ENCODE measurements at regions not wholly inside any gene's neighbourhood (a gene's known extent, or its start where the extent isn't known, plus 50 kb on each side); places are given as distances from the start of the nearest gene placed in this dataset.

GRCh38 chr1:29397981-29398380 lies 161.7 kb downstream of the PTPRU start:
- Histone ChIP-seq H3K27me3 (ENCODE audit: insufficient read depth, low read depth) (peaks cover 13% of the 10 kb centered on the region; the same call in 1 of the 2 replicates), H3K9ac (no peak overlapping the region), H3K4me2 (no peak overlapping the region), H3K79me2 (ENCODE audit: insufficient read depth, low read depth) (no peaks in the 10 kb centered on the region), H3K36me3 (ENCODE audit: insufficient read depth) (no peaks in the 10 kb centered on the region), H4K20me1 (ENCODE audit: insufficient read depth) (no peaks in the 10 kb centered on the region), H3K4me1 (ENCODE audit: low read depth, poor library complexity, severe bottlenecking) (no peaks in the 10 kb centered on the region), H3K4me3 (IDR thresholded peaks at IDR 0.05; ENCODE audit: insufficient read depth, low read depth, low read length) (no peak overlapping the region), H2AFZ (ENCODE audit: low read depth) (no peak overlapping the region), H3K27ac (no peak overlapping the region)
- TF ChIP-seq CTCF (conservative IDR thresholded peaks at IDR 0.05; ENCODE audit: low read depth, low read length), result no peak

GRCh38 chr1:29397256-29397590 lies 160.9 kb downstream of the PTPRU start:
- Histone ChIP-seq H3K4me3 (IDR thresholded peaks at IDR 0.05; ENCODE audit: insufficient read depth, low read depth, low read length) (no peak overlapping the region), H3K4me1 (ENCODE audit: low read depth, poor library complexity, severe bottlenecking) (no peaks in the 10 kb centered on the region), H3K27ac (no peak overlapping the region), H4K20me1 (ENCODE audit: insufficient read depth) (no peaks in the 10 kb centered on the region), H3K36me3 (ENCODE audit: insufficient read depth) (no peaks in the 10 kb centered on the region), H2AFZ (ENCODE audit: low read depth) (no peak overlapping the region), H3K9ac (no peak overlapping the region), H3K79me2 (ENCODE audit: insufficient read depth, low read depth) (no peaks in the 10 kb centered on the region), H3K27me3 (ENCODE audit: insufficient read depth, low read depth) (peaks cover 15% of the 10 kb centered on the region; the same call in 1 of the 2 replicates), H3K4me2 (no peak overlapping the region)
- TF ChIP-seq CTCF (conservative IDR thresholded peaks at IDR 0.05; ENCODE audit: low read depth, low read length), result no peak

GRCh38 chr1:29396438-29397255 lies 160.3 kb downstream of the PTPRU start:
- no peaks in the 10 kb centered on the region for H3K4me1 ChIP-seq (ENCODE audit: low read depth, poor library complexity, severe bottlenecking)
- peaks cover 15% of the 10 kb centered on the region; the same call in 1 of the 2 replicates for H3K27me3 ChIP-seq (ENCODE audit: insufficient read depth, low read depth)
- no peak overlapping the region for H3K27ac ChIP-seq
- TF ChIP-seq CTCF (conservative IDR thresholded peaks at IDR 0.05; ENCODE audit: low read depth, low read length), result no peak
- H3K79me2 ChIP-seq (ENCODE audit: insufficient read depth, low read depth), result no peaks in the 10 kb centered on the region
- H2AFZ ChIP-seq (ENCODE audit: low read depth), result no peak overlapping the region
- H3K4me3 ChIP-seq (IDR thresholded peaks at IDR 0.05; ENCODE audit: insufficient read depth, low read depth, low read length), result no peak overlapping the region
- no peak overlapping the region for H3K4me2 ChIP-seq
- H3K9ac ChIP-seq, result no peak overlapping the region
- H3K36me3 ChIP-seq (ENCODE audit: insufficient read depth), result no peaks in the 10 kb centered on the region
- no peaks in the 10 kb centered on the region for H4K20me1 ChIP-seq (ENCODE audit: insufficient read depth)

GRCh38 chr1:29395736-29396437 lies 159.6 kb downstream of the PTPRU start:
- no peaks in the 10 kb centered on the region for H3K4me1 ChIP-seq (ENCODE audit: low read depth, poor library complexity, severe bottlenecking)
- no peak for TF ChIP-seq CTCF (conservative IDR thresholded peaks at IDR 0.05; ENCODE audit: low read depth, low read length)
- no peaks in the 10 kb centered on the region for H4K20me1 ChIP-seq (ENCODE audit: insufficient read depth)
- H2AFZ ChIP-seq (ENCODE audit: low read depth), result no peak overlapping the region
- no peaks in the 10 kb centered on the region for H3K79me2 ChIP-seq (ENCODE audit: insufficient read depth, low read depth)
- H3K27ac ChIP-seq, result no peak overlapping the region
- H3K27me3 ChIP-seq (ENCODE audit: insufficient read depth, low read depth), result peaks cover 15% of the 10 kb centered on the region; the same call in 1 of the 2 replicates
- no peak overlapping the region for H3K9ac ChIP-seq
- no peak overlapping the region for H3K4me3 ChIP-seq (IDR thresholded peaks at IDR 0.05; ENCODE audit: insufficient read depth, low read depth, low read length)
- H3K36me3 ChIP-seq (ENCODE audit: insufficient read depth), result no peaks in the 10 kb centered on the region
- no peak overlapping the region for H3K4me2 ChIP-seq

All from KMS-11 (cell line).